ENCODE measurements at regions not wholly inside any gene's neighbourhood (a gene's known extent, or its start where the extent isn't known, plus 50 kb on each side); places are given as distances from the start of the nearest gene placed in this dataset.

- DNase-seq = no peak
Measured at GRCh38 chr3:102123590-102124190, 274.4 kb downstream of the NFKBIZ start.

DNA sequence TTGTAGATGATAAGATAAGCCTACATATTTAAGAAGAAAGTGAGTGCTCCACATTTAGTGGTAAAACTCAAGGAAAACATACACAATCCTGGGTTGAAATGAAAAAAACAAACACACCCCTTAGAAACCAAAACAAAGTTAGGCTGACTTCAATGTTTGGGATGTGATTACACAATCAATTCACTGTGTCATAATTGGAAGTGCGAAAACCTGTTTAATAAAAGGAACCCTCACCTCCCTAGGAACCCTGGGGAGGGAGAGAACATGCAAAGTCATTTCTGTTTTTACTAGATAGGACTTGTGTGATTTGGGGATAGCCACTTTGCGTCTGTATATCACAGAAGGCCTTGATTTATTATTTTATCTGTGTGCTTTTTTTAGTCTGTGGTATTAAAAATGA is 275.0 kb downstream of the NFKBIZ start:
- no peak for DNase-seq

- no peak for DNase-seq
Measured at GRCh38 chr3:102124704-102125103, 275.4 kb downstream of the NFKBIZ start.

- DNase-seq = no peak
Measured at GRCh38 chr3:102125197-102125993, 276.1 kb downstream of the NFKBIZ start.

GRCh38 chr3:102125994-102126368 is 276.7 kb downstream of the NFKBIZ start:
- no peak for DNase-seq

DNA sequence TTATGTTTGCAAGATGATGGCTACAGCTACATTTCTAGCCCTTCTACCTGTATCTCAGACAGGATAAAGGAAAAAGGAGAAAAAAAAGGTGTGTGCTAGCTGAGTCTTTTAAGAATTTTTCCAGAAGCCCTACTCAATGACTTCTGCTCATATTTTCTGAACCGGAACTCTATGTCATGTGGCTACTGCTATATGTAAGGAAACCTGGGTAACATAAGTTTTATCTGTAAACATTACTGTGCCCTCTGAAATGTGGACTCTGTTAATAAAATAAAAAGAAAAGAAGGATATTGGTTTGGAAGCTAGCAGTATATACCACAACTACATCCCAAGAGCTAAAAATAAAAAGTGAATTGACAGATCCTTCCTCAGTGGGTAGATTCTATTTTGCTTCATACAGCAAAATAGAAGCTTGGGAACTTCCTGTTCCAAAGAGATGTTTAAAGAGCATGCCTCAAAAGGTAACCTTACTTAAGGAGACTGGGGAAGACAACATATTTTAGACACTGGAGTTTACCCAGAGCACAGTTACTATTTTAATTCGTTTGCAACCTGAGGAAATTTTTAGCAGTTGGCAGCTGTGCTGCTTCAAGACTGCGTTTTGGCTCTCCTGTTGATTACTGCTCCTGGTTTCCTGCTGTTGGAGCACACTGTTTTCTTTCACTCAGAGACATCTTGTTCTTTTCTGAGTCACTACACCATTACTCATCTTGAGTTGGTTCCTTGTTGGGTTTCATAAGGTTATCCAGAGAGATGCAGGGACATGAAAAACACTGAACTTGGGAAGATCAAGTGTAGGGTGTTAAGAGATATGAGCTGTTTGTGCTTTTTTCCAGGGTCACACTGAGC is 280.7 kb downstream of the NFKBIZ start:
- no peak for DNase-seq

- DNase-seq = no peak
Measured at GRCh38 chr3:102132370-102132769, 283.1 kb downstream of the NFKBIZ start.

DNA sequence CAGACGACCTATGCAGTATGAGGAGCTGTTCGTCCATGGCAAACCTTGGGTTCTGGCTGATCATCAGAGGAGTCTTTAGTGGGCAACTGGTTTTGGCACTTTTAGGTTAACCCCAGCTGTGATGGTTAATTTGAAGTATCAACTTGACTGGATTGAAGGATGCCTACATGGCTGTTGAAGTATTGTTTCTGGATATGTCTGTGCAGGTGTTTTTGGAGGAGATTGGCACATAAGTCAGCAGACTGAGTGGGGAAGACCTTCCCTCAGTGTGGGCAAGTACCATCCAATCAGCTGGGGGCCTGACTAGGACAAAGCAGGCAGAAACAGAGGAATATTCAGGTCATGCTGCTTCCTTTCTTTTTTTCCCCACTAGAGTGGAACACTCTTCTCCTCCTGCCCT is 284.1 kb downstream of the NFKBIZ start:
- no peak for DNase-seq

- DNase-seq = no peak
Measured at GRCh38 chr3:102135316-102135715, 286.0 kb downstream of the NFKBIZ start.

GRCh38 chr3:102136183-102136582 is 286.9 kb downstream of the NFKBIZ start:
- no peak for DNase-seq

DNA sequence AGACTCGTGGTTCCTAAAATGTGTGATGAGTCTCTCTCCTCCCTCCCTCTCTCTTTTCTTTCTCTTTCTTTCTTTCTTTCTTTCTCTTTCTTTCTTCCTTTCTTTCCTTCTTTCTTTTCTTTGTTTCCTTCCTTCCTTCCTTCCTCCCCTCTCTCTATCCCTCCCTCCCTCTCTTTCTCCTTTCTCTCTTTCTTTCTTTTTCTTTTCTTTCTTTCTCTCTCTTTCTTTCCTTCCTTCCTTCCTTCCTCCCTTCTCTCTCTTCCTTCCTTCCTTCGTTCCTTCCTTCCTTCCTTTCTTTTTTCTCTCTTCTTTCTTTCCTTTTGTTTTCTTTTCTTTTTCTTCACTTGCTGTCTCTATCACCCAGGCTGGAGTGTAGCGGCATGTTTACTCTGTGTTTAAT is 290.8 kb downstream of the NFKBIZ start:
- no peak for DNase-seq

DNA sequence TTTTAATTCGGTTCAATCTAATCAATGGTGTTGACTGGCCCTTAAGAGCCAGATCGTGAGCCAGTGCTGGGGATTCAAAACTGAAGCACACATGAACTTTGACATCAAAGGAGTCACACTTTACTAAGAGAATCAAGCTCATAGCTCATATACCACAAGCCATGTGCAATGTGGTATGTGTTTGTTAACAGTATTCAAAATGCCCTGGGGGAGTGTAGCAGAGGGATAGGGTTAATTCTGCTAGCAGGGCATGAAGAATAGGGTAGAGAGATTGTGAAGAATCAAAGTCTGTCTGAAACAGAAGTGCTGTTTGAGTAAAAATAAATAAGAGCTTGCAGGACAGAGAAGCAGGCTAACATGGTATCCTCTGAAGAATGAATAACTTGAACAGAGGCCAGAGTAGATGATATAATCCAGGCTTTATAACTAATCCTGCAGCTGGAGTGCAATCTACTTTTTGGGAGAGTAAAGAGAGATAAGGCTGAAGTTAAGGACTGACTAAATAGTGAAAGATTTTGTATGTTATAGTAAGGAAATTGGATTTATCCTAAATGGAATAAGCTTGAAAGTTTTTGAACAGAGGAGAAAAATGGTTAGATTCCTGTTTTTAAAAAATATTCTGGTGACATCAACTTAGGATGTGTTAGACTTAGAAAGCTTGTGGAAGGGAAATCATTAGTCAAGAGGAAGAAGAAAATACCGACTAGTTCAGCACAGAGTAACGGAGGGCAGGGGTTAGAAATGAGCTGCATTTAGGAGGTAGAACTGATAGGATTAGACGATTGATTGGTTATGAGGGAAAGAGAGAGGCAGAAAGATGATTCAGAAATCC is 292.0 kb downstream of the NFKBIZ start:
- no peak for DNase-seq

DNA sequence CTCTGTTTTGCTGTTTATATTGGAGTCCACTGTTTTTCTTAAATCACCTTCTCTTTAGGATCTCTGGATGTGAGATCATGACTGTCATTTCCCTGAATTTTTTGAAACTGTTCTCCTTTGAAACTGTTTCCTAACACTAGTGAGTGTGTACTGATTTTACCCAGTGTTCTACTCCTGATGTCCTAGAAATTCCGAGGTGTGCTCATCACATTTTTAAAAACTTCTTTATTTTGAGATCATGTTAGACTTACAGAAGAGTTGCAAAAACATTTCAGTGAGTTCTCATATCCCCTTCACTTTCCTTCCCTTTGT is 292.6 kb downstream of the NFKBIZ start:
- DNase-seq = no peak

- no peak for DNase-seq
Measured at GRCh38 chr3:102142379-102143060, 292.3 kb upstream of the ZPLD1 start.

DNA sequence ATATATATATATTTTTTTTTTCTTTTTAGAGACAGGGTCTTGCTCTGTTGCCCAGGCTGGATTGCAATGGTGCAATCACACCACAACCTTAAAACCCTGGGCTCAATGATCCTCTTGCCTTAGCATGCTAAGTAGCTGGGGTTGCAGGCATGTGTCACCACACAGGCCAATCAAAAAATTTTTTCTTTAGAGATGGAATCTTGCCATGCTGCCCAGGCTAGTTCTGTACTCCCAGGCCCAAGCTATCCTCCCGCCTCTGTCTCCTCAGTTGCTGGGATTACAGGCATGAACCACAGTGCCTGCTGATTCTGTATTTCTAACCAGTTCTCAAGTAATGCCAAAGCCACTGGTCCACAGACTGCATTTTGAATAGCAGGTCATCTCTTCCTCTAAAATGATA is 291.3 kb upstream of the ZPLD1 start:
- no peak for DNase-seq

GRCh38 chr3:102144063-102144462 is 290.8 kb upstream of the ZPLD1 start:
- no peak for DNase-seq

DNA sequence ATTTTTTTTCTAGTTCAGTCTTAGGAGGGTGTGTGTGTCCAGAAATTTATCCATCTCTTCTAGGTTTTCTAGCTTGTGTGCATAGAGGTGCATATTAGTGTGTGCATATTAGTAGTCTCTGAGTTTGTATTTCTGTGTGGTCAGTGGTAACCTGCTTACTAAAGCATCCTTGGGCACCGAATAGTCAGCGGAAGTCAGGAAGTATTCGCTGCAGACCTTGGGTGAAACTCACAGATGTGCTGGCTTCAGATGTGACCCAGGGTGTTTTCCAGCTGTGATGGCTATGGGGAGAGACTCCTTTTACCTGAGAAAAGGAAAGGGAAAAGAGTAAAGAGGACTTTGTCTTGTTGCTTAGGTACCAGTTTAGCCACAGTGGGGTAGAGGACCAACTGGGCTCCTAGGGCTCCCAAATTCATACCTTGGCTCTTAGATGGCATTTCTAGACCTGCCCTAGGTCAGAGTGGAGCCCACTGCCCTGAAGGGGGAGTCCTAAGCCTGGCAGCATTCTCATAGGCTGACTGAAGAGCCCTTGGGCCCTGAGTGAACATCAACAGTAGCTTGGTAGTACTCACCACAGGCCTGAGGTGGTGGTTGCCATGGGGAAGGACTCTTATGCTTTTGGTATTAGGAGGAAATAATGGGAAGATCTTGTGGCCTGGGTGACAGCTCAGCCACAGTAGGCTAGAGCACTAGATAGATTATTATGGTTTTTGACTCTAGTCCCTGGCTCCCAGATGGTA is 286.0 kb upstream of the ZPLD1 start:
- DNase-seq = no peak

DNA sequence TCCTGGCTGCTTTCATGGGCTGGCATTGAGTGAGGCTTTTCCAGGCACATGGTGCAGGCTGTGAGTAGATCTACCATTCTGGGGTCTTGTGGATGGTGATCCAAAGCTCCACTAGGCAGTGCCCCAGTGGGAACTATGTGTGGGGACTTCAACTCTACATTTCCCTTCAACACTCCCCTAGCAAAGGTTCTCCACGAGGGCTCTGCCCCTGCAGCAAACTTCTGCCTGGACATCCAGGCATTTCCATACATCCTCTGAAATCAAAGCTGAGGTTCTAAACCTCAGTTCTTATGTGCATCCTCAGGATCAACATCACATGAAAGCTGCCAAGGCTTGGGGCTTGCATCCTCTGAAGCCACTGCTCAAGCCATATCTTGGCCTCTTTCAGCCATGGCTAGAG is 282.9 kb upstream of the ZPLD1 start:
- DNase-seq = no peak

- DNase-seq = no peak
Measured at GRCh38 chr3:102156426-102156825, 278.4 kb upstream of the ZPLD1 start.

GRCh38 chr3:102158080-102158740 is 276.6 kb upstream of the ZPLD1 start:
- DNase-seq = no peak

GRCh38 chr3:102159810-102160451 is 274.9 kb upstream of the ZPLD1 start:
- DNase-seq = no peak

Measured in NCI-H1436 treated with DMSO at 0.1 percent for 48 hours (cell line).